ENCODE measurements at regions not wholly inside any gene's neighbourhood (a gene's known extent, or its start where the extent isn't known, plus 50 kb on each side); places are given as distances from the start of the nearest gene placed in this dataset.
"Not testable (repeated sequence)": the region's sequence is repeated elsewhere in the genome, so short reads cannot be mapped to it uniquely, and the experiment has no call there.

DNA sequence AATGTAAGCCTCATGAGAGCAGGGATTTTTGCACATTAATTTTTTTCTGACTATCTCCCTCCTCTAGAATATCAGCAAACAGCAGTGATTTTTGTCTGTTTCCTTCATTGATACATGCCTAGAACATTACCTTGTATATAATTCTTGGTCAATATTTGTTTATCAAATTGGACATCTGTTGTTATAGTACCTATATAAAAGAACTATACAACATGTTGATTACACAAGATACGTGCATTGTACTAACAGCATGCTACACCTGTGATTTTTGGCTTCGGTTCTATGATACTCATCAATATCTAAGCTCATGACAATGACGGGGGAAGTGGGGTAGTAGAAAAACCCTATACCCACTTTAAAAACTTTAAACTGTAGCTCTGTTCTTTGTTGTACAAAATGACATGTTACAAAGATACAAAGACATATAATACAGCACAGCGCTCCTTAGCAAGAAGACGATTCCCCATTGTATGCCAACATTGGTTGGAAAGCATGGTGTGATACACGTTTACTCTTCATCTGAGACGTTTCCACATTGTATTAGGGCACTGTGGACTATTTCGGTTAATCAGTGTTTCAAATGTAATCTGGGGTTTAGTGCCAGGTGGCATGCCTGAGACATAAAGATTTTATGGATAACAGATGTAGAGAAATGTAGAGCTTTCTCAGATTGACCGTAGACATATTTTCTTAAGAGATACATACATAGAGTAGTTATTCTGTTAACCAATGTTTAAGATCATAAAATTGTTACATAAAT is 70.5 kb upstream of the FOXP2 start:
- TF ChIP-seq, protein P1, sequence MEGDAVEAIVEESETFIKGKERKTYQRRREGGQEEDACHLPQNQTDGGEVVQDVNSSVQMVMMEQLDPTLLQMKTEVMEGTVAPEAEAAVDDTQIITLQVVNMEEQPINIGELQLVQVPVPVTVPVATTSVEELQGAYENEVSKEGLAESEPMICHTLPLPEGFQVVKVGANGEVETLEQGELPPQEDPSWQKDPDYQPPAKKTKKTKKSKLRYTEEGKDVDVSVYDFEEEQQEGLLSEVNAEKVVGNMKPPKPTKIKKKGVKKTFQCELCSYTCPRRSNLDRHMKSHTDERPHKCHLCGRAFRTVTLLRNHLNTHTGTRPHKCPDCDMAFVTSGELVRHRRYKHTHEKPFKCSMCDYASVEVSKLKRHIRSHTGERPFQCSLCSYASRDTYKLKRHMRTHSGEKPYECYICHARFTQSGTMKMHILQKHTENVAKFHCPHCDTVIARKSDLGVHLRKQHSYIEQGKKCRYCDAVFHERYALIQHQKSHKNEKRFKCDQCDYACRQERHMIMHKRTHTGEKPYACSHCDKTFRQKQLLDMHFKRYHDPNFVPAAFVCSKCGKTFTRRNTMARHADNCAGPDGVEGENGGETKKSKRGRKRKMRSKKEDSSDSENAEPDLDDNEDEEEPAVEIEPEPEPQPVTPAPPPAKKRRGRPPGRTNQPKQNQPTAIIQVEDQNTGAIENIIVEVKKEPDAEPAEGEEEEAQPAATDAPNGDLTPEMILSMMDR (IDR thresholded peaks at IDR 0.05; ENCODE audit: insufficient read depth, low read length, poor library complexity, severe bottlenecking), result no peak
- no peaks in the 10 kb centered on the region for H3K36me3 ChIP-seq (ENCODE audit: control insufficient read depth, insufficient read depth, low read length)
- H3K4me3 ChIP-seq (ENCODE audit: low read depth, low read length), result no peak overlapping the region
- no peak for DNase-seq (ENCODE audit: low read depth)
- no peaks in the 10 kb centered on the region for H3K27me3 ChIP-seq (ENCODE audit: control insufficient read depth, insufficient read depth, low read length)

DNA sequence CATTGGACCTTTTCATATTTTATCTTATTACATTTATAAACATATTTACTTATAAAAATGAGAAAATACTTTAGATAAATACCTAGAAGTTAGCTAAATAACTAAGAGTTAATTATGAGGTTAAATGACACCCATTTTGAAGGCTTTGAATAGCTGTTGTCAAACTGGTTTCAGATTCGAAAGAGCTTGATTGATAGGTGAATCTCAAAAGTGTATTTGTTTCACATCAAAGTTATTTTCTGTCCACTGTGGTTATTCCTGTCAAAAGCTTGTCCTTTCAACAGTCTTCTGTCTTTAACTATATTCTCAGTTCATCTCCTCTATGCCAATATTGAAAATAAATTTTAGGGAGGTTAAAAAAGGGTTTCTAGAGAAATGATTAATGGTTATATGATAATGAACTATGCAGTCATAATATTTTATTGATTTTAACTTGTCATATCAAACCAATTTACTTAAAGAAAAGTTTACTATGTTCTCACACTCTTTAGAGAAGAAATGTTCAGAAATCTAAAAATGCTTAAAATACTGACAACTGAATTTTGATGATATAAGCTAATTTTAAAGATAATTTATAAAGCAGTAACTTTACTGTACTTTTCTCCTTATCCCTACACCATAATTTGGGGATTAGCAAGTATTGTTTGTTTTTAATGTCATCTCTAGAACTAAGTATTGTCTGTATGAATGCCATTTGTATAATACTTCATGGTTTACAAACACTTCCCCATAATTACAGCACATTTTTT is 72.0 kb upstream of the FOXP2 start:
- H3K4me3 ChIP-seq (ENCODE audit: low read depth, low read length), result no peak overlapping the region
- H3K36me3 ChIP-seq (ENCODE audit: control insufficient read depth, insufficient read depth, low read length), result no peaks in the 10 kb centered on the region
- no peaks in the 10 kb centered on the region for H3K27me3 ChIP-seq (ENCODE audit: control insufficient read depth, insufficient read depth, low read length)
- TF ChIP-seq, protein P1 (IDR thresholded peaks at IDR 0.05; ENCODE audit: insufficient read depth, low read length, poor library complexity, severe bottlenecking), result no peak
- no peak for DNase-seq (ENCODE audit: low read depth)

DNA sequence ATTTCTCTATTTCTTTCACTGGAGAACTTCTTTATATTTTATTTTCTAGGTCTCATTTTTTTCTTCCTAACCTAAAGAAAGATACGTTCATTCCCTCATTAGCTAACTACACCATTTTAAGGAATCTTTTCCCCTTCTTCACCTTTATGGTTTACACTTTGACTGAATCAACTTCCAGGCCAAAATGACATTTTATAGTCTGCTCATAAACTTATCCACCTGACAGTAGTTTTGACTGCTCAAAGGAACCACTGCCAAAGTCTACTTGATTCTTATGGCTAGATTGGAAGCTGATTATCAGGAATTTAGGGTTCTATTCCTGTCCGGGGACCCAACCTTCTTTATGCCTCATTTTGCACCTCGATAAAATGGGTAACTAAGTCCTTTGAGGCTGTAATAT is 73.0 kb upstream of the FOXP2 start:
- no peak for DNase-seq (ENCODE audit: low read depth)
- H3K36me3 ChIP-seq (ENCODE audit: control insufficient read depth, insufficient read depth, low read length), result no peaks in the 10 kb centered on the region
- no peak overlapping the region for H3K4me3 ChIP-seq (ENCODE audit: low read depth, low read length)
- TF ChIP-seq, protein P1 (IDR thresholded peaks at IDR 0.05; ENCODE audit: insufficient read depth, low read length, poor library complexity, severe bottlenecking), result no peak
- no peaks in the 10 kb centered on the region for H3K27me3 ChIP-seq (ENCODE audit: control insufficient read depth, insufficient read depth, low read length)

DNA sequence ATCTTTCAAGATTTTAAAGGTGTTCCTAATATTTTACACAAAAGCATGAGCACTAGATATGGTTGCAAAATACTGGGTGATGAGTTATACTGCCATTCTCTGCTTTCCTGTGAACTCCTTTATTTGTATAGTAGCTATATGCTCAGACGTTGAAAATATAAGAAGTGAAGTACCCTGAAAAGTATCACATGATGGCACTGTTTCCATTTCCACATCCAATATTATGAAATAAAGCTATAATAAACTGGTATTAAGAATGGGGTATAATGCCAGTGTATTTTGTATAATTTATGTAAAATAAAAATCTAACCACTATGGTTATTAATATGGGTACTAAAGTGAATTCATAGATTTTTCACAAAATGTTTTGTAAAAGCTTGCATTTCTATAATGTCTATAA is 79.6 kb upstream of the FOXP2 start:
- TF ChIP-seq, protein P1 (IDR thresholded peaks at IDR 0.05; ENCODE audit: insufficient read depth, low read length, poor library complexity, severe bottlenecking), result no peak
- Histone ChIP-seq H3K27me3 (ENCODE audit: control insufficient read depth, insufficient read depth, low read length) (no peaks in the 10 kb centered on the region), H3K4me3 (ENCODE audit: low read depth, low read length) (no peak overlapping the region), H3K36me3 (ENCODE audit: control insufficient read depth, insufficient read depth, low read length) (no peaks in the 10 kb centered on the region)
- DNase-seq (ENCODE audit: low read depth), result no peak

DNA sequence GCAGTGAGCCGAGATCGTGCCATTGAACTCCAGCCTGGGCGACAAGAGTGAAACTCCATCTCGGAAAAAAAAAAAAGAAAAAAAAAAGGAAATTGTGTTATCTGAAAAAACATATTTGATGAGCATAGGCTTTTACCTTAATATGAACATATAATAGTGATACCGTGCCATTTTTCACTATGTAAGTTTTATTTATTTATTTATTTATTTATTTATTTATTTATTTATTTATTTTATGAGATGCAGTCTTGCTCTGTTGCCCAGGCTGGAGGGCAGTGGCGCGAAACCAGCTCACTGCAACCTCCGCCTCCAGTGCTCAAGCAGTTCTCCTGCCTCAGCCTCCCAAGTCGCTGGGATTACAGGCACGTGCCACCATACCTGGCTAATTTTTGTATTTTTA is 85.2 kb upstream of the FOXP2 start:
- H3K27me3 ChIP-seq (ENCODE audit: control insufficient read depth, insufficient read depth, low read length); H3K4me3 ChIP-seq (ENCODE audit: low read depth, low read length); H3K36me3 ChIP-seq (ENCODE audit: control insufficient read depth, insufficient read depth, low read length); DNase-seq (ENCODE audit: low read depth): not testable (repeated sequence)

DNA sequence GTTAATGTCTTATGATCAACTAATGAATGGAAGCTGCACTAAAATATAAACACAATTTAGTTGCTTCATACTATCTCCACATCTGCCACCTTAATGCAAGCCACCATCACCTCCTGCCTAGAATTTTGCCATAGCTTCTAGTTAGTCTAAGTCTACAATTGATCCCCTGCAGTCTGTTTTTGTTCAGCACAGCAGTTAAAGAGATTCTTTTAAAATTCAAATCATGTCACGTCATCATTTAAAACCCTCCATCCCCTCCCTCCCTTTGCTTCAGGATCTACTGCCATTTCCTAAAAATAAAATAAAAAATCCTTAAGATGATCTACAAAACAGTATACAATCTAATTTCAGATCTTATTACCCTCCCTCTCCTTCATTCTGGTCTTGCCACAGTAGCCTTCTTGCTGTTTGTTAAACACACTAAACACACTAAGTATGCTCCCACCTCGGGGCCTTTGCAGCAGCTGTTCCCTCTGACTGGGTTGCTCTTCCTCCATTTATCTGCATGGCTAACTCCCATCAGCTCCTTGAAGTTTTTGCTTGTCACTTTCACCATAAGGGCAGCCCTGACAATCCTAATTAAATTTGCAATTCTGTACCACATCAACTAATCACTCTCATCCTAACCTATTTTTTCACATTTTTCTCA is 97.0 kb upstream of the FOXP2 start:
- Histone ChIP-seq H3K4me3 (ENCODE audit: low read depth, low read length) (no peak overlapping the region), H3K36me3 (ENCODE audit: control insufficient read depth, insufficient read depth, low read length) (no peaks in the 10 kb centered on the region), H3K27me3 (ENCODE audit: control insufficient read depth, insufficient read depth, low read length) (no peaks in the 10 kb centered on the region)
- TF ChIP-seq, protein P1 (IDR thresholded peaks at IDR 0.05; ENCODE audit: insufficient read depth, low read length, poor library complexity, severe bottlenecking), result no peak
- no peak for DNase-seq (ENCODE audit: low read depth)
